GM12873 (cell line): ENCODE measurements at regions not wholly inside any gene's neighbourhood (a gene's known extent, or its start where the extent isn't known, plus 50 kb on each side); places are given as distances from the start of the nearest gene placed in this dataset.

Experiments used
- TF ChIP-seq, protein P1 (sequence below): IDR thresholded peaks from 2 replicates; pipeline ENCODE4 v1.5.1; 2012; ENCODE audit warnings: low read depth, mild to moderate bottlenecking, moderate library complexity, low read length, control low read depth; ENCODE audit not compliant: insufficient read depth; ENCODE audit errors: missing control alignments

DNA sequence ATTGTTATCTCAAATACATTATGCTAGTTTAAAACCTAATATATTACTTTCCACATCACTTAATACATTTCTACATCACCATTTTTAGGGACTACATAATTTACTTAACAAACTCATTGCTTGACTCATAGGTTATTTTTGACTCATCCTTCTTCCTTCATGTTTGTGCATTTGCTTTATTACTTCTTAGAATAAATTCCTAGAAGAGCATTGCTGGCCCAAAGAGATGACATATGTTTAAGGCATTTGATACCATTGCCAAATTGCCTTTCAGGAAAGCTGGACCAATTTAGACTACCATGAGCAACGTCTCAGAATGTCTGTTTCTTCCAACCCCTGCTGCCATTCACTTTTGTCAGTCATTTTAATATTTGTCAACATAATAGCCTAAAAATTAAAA lies 905.8 kb downstream of the IGSF11 start:
- TF ChIP-seq, protein P1, sequence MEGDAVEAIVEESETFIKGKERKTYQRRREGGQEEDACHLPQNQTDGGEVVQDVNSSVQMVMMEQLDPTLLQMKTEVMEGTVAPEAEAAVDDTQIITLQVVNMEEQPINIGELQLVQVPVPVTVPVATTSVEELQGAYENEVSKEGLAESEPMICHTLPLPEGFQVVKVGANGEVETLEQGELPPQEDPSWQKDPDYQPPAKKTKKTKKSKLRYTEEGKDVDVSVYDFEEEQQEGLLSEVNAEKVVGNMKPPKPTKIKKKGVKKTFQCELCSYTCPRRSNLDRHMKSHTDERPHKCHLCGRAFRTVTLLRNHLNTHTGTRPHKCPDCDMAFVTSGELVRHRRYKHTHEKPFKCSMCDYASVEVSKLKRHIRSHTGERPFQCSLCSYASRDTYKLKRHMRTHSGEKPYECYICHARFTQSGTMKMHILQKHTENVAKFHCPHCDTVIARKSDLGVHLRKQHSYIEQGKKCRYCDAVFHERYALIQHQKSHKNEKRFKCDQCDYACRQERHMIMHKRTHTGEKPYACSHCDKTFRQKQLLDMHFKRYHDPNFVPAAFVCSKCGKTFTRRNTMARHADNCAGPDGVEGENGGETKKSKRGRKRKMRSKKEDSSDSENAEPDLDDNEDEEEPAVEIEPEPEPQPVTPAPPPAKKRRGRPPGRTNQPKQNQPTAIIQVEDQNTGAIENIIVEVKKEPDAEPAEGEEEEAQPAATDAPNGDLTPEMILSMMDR: no peak

- TF ChIP-seq, protein P1: no peak
Observed at GRCh38 chr3:118137778-118138177, 896.9 kb downstream of the IGSF11 start.

DNA sequence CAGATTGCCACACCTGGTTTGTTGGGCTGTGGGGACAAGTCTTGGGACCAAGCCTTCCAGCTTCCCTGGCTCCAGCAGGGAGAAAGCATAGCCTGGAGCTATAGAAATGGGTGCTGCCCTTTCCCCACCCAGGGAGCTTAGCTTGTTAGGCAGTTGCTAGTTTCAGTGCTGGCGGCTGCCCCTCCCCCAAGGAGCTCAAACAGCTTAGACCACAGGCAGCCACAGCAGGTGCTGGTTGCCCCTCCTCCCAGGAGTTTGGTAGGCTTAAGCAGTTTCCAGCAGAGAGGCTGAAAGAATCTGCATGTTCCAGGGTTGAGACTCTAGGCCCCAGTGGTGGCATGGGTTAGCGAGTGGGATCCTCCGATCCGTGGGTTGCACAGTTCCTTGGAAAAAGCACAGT lies 889.7 kb downstream of the IGSF11 start:
- TF ChIP-seq, protein P1: no peak

GRCh38 chr3:118146658-118147375 lies 887.8 kb downstream of the IGSF11 start:
- TF ChIP-seq, protein P1: no peak

DNA sequence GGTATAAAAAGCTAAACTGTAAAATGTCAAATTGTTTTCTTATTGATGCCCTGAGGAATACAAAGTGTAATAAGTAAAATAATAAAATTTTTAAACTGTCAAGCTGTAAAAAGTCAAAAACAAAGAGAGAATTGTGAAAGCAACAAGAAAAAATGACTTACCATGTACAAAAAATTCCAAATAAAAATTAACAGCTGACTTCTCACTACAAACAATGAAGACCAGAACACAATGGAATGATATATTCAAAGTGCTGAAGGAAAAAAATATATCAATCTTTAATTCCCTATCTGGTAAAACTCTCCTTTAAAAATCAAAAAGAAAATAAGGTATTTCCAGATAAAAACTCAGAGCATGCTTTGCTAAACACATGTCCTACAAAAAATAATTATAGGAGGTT lies 883.5 kb downstream of the IGSF11 start:
- TF ChIP-seq, protein P1: no peak

DNA sequence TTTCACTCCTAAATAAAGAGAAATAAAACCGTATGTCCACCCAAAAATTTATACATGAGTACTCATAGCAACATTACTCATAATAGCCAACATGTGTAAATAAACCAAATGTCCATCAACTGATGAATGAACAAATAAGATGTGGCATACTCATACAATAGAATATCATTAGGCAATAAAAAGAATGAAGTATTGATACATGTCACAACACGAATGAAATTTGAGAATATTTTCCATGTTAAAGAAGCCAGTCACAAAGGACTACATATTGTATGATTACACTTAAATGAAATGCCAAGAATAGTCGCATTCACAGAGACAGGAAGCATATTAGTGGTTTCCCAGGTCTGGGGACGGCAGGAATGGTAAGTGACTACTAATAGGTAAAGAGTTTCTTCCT lies 869.2 kb downstream of the IGSF11 start:
- TF ChIP-seq, protein P1: no peak

GRCh38 chr3:118167571-118167970 lies 867.1 kb downstream of the IGSF11 start:
- TF ChIP-seq, protein P1: no peak
